Testis (tissue), 2 donors: ENCODE measurements at regions not wholly inside any gene's neighbourhood (a gene's known extent, or its start where the extent isn't known, plus 50 kb on each side); places are given as distances from the start of the nearest gene placed in this dataset.

ENCODE experiments used
- POLR2A ChIP-seq: fragments of 450-650 bp; IDR thresholded peaks from one replicate; pipeline ENCODE4 v1.6.1; 2017; ENCODE audit warnings: antibody characterized with exemption, mild to moderate bottlenecking, moderate library complexity
- TF ChIP-seq, protein P1 (sequence below), 3 experiments: fragments of 450-650 bp in 2 of 3; fragments of 200-600 bp in 1 of 3; sonication (generic) in 1 of 3; IDR thresholded peaks; one replicate each; pipeline ENCODE4 v1.5.1; 2016 to 2019; ENCODE audit warnings: antibody characterized with exemption in 3 of 3, mild to moderate bottlenecking in 2 of 3, moderate library complexity in 1 of 3

DNA sequence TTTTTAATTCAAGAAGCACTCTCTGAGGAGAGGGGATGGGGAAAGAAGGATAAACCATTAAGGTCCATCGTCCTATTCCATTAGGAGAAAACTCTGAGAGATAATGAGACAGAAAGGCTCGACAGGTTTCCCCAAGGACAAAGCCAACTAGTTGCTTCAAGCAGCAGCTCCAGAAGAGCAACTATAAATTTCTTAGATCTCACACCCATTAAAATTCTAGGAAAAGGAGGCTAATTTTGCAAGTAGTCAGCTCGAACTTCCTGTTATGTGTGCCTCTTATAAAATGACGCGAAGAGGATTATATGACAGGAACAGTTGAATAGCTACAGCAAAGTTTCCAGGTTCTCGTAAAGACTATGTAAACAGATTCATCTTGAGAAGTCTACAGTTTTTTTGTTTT lies 52.0 kb upstream of the ST8SIA6 start:
- TF ChIP-seq POLR2A: no peak
- TF ChIP-seq, protein P1, sequence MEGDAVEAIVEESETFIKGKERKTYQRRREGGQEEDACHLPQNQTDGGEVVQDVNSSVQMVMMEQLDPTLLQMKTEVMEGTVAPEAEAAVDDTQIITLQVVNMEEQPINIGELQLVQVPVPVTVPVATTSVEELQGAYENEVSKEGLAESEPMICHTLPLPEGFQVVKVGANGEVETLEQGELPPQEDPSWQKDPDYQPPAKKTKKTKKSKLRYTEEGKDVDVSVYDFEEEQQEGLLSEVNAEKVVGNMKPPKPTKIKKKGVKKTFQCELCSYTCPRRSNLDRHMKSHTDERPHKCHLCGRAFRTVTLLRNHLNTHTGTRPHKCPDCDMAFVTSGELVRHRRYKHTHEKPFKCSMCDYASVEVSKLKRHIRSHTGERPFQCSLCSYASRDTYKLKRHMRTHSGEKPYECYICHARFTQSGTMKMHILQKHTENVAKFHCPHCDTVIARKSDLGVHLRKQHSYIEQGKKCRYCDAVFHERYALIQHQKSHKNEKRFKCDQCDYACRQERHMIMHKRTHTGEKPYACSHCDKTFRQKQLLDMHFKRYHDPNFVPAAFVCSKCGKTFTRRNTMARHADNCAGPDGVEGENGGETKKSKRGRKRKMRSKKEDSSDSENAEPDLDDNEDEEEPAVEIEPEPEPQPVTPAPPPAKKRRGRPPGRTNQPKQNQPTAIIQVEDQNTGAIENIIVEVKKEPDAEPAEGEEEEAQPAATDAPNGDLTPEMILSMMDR (IDR thresholded peaks at IDR 0.05): no peak
